ENCODE measurements at regions not wholly inside any gene's neighbourhood (a gene's known extent, or its start where the extent isn't known, plus 50 kb on each side); places are given as distances from the start of the nearest gene placed in this dataset.

- DNase-seq (ENCODE audit: low read depth in 6 of 9, low spot score in 9 of 9), result no peak
- Histone ChIP-seq H3K27me3 (ENCODE audit: control insufficient read depth in 2 of 2, insufficient read depth in 1 of 2, low read length in 1 of 2) (no peaks in the 10 kb centered on the region), H3K9me3 (ENCODE audit: control insufficient read depth in 2 of 2, insufficient read depth in 1 of 2, low read length in 1 of 2) (no peaks in the 10 kb centered on the region), H3K27ac (ENCODE audit: low read depth in 1 of 2, low read length in 1 of 2) (no peak overlapping the region), H3K4me3 (ENCODE audit: low read length in 2 of 2) (no peak overlapping the region), H3K4me1 (ENCODE audit: control insufficient read depth in 2 of 2, insufficient read depth in 2 of 2, low read length in 2 of 2) (no peaks in the 10 kb centered on the region), H3K36me3 (ENCODE audit: control insufficient read depth in 2 of 2, insufficient read depth in 2 of 2, low read length in 1 of 2) (no peaks in the 10 kb centered on the region)
- 93% methylated on average over 4 of the region's 4 CpGs for WGBS
These were observed 199.6 kb upstream of the RGMB start for GRCh38 chr5:98573834-98574320.

DNA sequence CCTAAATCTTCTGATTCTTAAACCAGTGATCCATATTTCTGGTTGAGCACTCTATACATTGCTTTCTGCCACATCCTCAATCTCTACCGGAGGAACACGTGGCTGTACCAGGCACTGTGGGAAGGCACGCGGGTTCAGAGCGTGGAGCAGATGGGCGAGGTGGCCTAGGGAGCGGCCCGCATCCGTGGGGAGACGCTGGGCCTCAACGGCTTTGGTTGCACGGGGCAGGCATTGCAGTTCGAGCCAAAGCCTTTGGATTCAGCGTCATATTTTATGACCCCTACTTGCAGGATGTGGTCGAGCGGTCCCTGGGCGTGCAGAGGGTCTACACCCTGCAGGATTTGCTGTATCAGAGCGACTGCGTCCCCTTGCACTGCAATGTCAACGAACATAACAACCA lies 197.2 kb upstream of the RGMB start:
- no peaks in the 10 kb centered on the region for H3K9me3 ChIP-seq (ENCODE audit: control insufficient read depth in 2 of 2, insufficient read depth in 1 of 2, low read length in 1 of 2)
- H3K36me3 ChIP-seq (ENCODE audit: control insufficient read depth in 2 of 2, insufficient read depth in 2 of 2, low read length in 1 of 2), result no peaks in the 10 kb centered on the region
- H3K4me1 ChIP-seq (ENCODE audit: control insufficient read depth in 2 of 2, insufficient read depth in 2 of 2, low read length in 2 of 2), result no peaks in the 10 kb centered on the region
- no peak for DNase-seq (ENCODE audit: low read depth in 6 of 9, low spot score in 9 of 9)
- no peak overlapping the region for H3K27ac ChIP-seq (ENCODE audit: low read depth in 1 of 2, low read length in 1 of 2)
- 91% methylated on average over 20 of the region's 20 CpGs for WGBS
- no peak overlapping the region for H3K4me3 ChIP-seq (ENCODE audit: low read length in 2 of 2)
- H3K27me3 ChIP-seq (ENCODE audit: control insufficient read depth in 2 of 2, insufficient read depth in 1 of 2, low read length in 1 of 2), result no peaks in the 10 kb centered on the region

GRCh38 chr5:98578438-98578837 lies 195.0 kb upstream of the RGMB start:
- Histone ChIP-seq H3K27me3 (ENCODE audit: control insufficient read depth in 2 of 2, insufficient read depth in 1 of 2, low read length in 1 of 2) (no peaks in the 10 kb centered on the region), H3K27ac (ENCODE audit: low read depth in 1 of 2, low read length in 1 of 2) (no peak overlapping the region), H3K9me3 (ENCODE audit: control insufficient read depth in 2 of 2, insufficient read depth in 1 of 2, low read length in 1 of 2) (no peaks in the 10 kb centered on the region), H3K36me3 (ENCODE audit: control insufficient read depth in 2 of 2, insufficient read depth in 2 of 2, low read length in 1 of 2) (no peaks in the 10 kb centered on the region), H3K4me1 (ENCODE audit: control insufficient read depth in 2 of 2, insufficient read depth in 2 of 2, low read length in 2 of 2) (no peaks in the 10 kb centered on the region), H3K4me3 (ENCODE audit: low read length in 2 of 2) (no peak overlapping the region)
- no peak for DNase-seq (ENCODE audit: low read depth in 6 of 9, low spot score in 9 of 9)
- 75% methylated on average over 1 of the region's 1 CpG for WGBS

DNA sequence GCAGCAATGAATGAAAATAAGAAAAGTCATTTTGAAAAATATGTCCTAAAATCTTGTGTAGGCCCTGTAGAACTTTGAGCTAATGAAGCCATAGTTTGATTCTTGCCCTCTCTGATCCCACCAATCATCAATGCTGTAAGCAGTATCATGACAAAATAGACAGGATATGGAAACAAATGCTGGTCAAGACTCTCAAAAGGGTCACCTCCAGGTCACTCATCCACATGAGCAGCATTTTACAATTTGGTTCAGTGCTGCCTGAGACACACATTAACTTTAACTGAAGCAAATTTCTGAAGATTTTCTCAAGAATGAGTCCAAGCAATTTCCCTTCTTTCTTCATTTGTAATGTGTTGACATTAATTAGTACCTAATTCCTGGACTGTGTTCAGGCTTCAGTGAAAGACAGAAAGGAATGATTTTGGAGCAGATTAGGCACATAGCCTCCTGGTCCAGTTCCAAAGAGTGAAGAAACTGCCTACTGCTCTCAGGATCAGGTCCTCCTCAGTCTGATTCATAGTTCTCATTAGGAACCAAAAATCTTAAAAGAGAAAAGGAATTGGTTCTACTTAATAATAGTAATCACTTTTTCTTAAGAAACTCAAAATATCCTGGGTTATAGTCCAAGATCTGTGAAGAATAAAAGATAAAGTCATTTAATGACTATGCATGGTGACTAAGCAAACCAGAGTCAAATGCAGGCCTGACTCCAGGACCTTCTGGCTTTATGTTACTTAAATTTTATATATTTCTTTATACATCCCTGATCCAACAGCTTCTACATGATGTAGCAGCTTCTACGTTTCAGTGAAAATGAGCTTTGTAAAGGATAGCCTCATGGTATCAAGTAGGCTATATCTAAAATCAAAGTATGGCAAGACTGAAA lies 192.1 kb upstream of the RGMB start:
- no peak for DNase-seq (ENCODE audit: low read depth in 6 of 9, low spot score in 9 of 9)
- Histone ChIP-seq H3K4me1 (ENCODE audit: control insufficient read depth in 2 of 2, insufficient read depth in 2 of 2, low read length in 2 of 2) (no peaks in the 10 kb centered on the region), H3K27ac (ENCODE audit: low read depth in 1 of 2, low read length in 1 of 2) (no peak overlapping the region), H3K4me3 (ENCODE audit: low read length in 2 of 2) (no peak overlapping the region), H3K9me3 (ENCODE audit: control insufficient read depth in 2 of 2, insufficient read depth in 1 of 2, low read length in 1 of 2) (no peaks in the 10 kb centered on the region), H3K27me3 (ENCODE audit: control insufficient read depth in 2 of 2, insufficient read depth in 1 of 2, low read length in 1 of 2) (no peaks in the 10 kb centered on the region), H3K36me3 (ENCODE audit: control insufficient read depth in 2 of 2, insufficient read depth in 2 of 2, low read length in 1 of 2) (no peaks in the 10 kb centered on the region)
- WGBS, result 79% methylated on average over 1 of the region's 1 CpG

GRCh38 chr5:98583586-98583985 lies 189.9 kb upstream of the RGMB start:
- Histone ChIP-seq H3K27ac (ENCODE audit: low read depth in 1 of 2, low read length in 1 of 2) (no peak overlapping the region), H3K9me3 (ENCODE audit: control insufficient read depth in 2 of 2, insufficient read depth in 1 of 2, low read length in 1 of 2) (no peaks in the 10 kb centered on the region), H3K36me3 (ENCODE audit: control insufficient read depth in 2 of 2, insufficient read depth in 2 of 2, low read length in 1 of 2) (no peaks in the 10 kb centered on the region), H3K4me1 (ENCODE audit: control insufficient read depth in 2 of 2, insufficient read depth in 2 of 2, low read length in 2 of 2) (no peaks in the 10 kb centered on the region), H3K27me3 (ENCODE audit: control insufficient read depth in 2 of 2, insufficient read depth in 1 of 2, low read length in 1 of 2) (no peaks in the 10 kb centered on the region), H3K4me3 (ENCODE audit: low read length in 2 of 2) (no peak overlapping the region)
- no peak for DNase-seq (ENCODE audit: low read depth in 6 of 9, low spot score in 9 of 9)
- WGBS, result 86% methylated on average over 2 of the region's 2 CpGs

GRCh38 chr5:98585661-98586310 lies 187.7 kb upstream of the RGMB start:
- Histone ChIP-seq H3K4me3 (ENCODE audit: low read length in 2 of 2) (no peak overlapping the region), H3K27me3 (ENCODE audit: control insufficient read depth in 2 of 2, insufficient read depth in 1 of 2, low read length in 1 of 2) (no peaks in the 10 kb centered on the region), H3K9me3 (ENCODE audit: control insufficient read depth in 2 of 2, insufficient read depth in 1 of 2, low read length in 1 of 2) (no peaks in the 10 kb centered on the region), H3K27ac (ENCODE audit: low read depth in 1 of 2, low read length in 1 of 2) (no peak overlapping the region), H3K4me1 (ENCODE audit: control insufficient read depth in 2 of 2, insufficient read depth in 2 of 2, low read length in 2 of 2) (no peaks in the 10 kb centered on the region), H3K36me3 (ENCODE audit: control insufficient read depth in 2 of 2, insufficient read depth in 2 of 2, low read length in 1 of 2) (no peaks in the 10 kb centered on the region)
- DNase-seq (ENCODE audit: low read depth in 6 of 9, low spot score in 9 of 9), result no peak
- WGBS, result 61% methylated on average over 3 of the region's 3 CpGs

- no peak overlapping the region for H3K4me3 ChIP-seq (ENCODE audit: low read length in 2 of 2)
- no peaks in the 10 kb centered on the region for H3K36me3 ChIP-seq (ENCODE audit: control insufficient read depth in 2 of 2, insufficient read depth in 2 of 2, low read length in 1 of 2)
- no peak for DNase-seq (ENCODE audit: low read depth in 6 of 9, low spot score in 9 of 9)
- no peaks in the 10 kb centered on the region for H3K9me3 ChIP-seq (ENCODE audit: control insufficient read depth in 2 of 2, insufficient read depth in 1 of 2, low read length in 1 of 2)
- no peaks in the 10 kb centered on the region for H3K4me1 ChIP-seq (ENCODE audit: control insufficient read depth in 2 of 2, insufficient read depth in 2 of 2, low read length in 2 of 2)
- 86% methylated on average over 4 of the region's 4 CpGs for WGBS
- H3K27me3 ChIP-seq (ENCODE audit: control insufficient read depth in 2 of 2, insufficient read depth in 1 of 2, low read length in 1 of 2), result no peaks in the 10 kb centered on the region
- no peak overlapping the region for H3K27ac ChIP-seq (ENCODE audit: low read depth in 1 of 2, low read length in 1 of 2)
These were observed 186.9 kb upstream of the RGMB start for GRCh38 chr5:98586581-98586980.

- Histone ChIP-seq H3K36me3 (ENCODE audit: control insufficient read depth in 2 of 2, insufficient read depth in 2 of 2, low read length in 1 of 2) (no peaks in the 10 kb centered on the region), H3K27me3 (ENCODE audit: control insufficient read depth in 2 of 2, insufficient read depth in 1 of 2, low read length in 1 of 2) (no peaks in the 10 kb centered on the region), H3K9me3 (ENCODE audit: control insufficient read depth in 2 of 2, insufficient read depth in 1 of 2, low read length in 1 of 2) (no peaks in the 10 kb centered on the region), H3K4me1 (ENCODE audit: control insufficient read depth in 2 of 2, insufficient read depth in 2 of 2, low read length in 2 of 2) (no peaks in the 10 kb centered on the region), H3K27ac (ENCODE audit: low read depth in 1 of 2, low read length in 1 of 2) (no peak overlapping the region), H3K4me3 (ENCODE audit: low read length in 2 of 2) (no peak overlapping the region)
- DNase-seq (ENCODE audit: low read depth in 6 of 9, low spot score in 9 of 9), result no peak
- WGBS, result 92% methylated on average over 5 of the region's 5 CpGs
These were observed 186.3 kb upstream of the RGMB start for GRCh38 chr5:98587166-98587565.

GRCh38 chr5:98588215-98588614 lies 185.2 kb upstream of the RGMB start:
- H3K4me3 ChIP-seq (ENCODE audit: low read length in 2 of 2), result no peak overlapping the region
- H3K27me3 ChIP-seq (ENCODE audit: control insufficient read depth in 2 of 2, insufficient read depth in 1 of 2, low read length in 1 of 2), result no peaks in the 10 kb centered on the region
- 71% methylated on average over 3 of the region's 3 CpGs for WGBS
- no peak overlapping the region for H3K27ac ChIP-seq (ENCODE audit: low read depth in 1 of 2, low read length in 1 of 2)
- no peaks in the 10 kb centered on the region for H3K4me1 ChIP-seq (ENCODE audit: control insufficient read depth in 2 of 2, insufficient read depth in 2 of 2, low read length in 2 of 2)
- H3K36me3 ChIP-seq (ENCODE audit: control insufficient read depth in 2 of 2, insufficient read depth in 2 of 2, low read length in 1 of 2), result no peaks in the 10 kb centered on the region
- no peaks in the 10 kb centered on the region for H3K9me3 ChIP-seq (ENCODE audit: control insufficient read depth in 2 of 2, insufficient read depth in 1 of 2, low read length in 1 of 2)
- DNase-seq (ENCODE audit: low read depth in 6 of 9, low spot score in 9 of 9), result no peak

Data from thymus (tissue), 11 donors.